ENCODE measurements at regions not wholly inside any gene's neighbourhood (a gene's known extent, or its start where the extent isn't known, plus 50 kb on each side); places are given as distances from the start of the nearest gene placed in this dataset.
"Not testable (repeated sequence)": the region's sequence is repeated elsewhere in the genome, so short reads cannot be mapped to it uniquely, and the experiment has no call there.

DNA sequence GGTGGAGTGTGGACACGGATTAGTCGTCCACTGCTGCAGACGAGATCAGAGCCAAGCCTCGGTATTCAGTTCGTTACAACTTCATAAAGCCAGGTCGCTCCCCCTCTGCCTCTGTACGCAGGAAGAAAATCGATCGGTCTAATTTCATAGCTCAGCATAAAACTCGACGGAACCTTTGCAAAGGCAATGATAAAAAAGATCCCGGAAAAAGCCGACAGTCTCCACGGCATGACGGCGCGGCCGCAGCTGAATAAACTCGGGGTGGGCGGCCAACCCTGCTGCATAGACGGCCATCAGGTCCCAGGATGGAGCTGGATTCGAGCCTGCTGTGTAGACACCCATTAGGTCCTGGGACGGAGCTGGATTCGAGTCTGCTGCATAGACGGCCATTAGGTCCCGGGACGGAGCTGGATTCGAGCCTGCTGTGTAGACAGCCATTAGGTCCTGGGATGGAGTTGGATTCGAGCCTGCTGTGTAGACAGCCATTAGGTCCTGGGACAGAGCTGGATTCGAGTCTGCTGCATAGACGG, 113.8 kb upstream of the PPP2R3B start:
- no peak for DNase-seq (ENCODE audit: low spot score)

GRCh38 chrX:506341-506740, 119.6 kb upstream of the PPP2R3B start:
- no peak for DNase-seq (ENCODE audit: low spot score)

GRCh38 chrX:508163-508562, 121.5 kb upstream of the PPP2R3B start:
- DNase-seq (ENCODE audit: low spot score) = no peak

DNA sequence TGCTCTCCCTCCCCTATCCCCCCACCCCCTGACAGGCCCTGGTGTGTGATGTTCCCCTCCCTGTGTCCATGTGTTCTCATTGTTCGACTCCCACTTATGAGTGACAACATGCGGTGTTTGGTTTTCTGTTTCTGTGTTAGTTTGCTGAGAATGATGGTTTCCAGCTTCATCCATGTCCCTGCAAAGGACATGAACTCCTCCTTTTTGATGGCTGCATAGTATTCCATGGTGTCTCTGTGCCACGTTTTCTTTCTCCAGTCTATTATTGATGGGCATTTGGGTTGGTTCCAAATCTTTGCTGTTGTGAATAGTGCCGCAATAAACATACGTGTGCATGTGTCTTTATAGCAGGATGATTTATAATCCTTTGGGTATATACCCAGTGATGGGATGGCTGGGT, 121.8 kb upstream of the SHOX start:
- not testable (repeated sequence) for DNase-seq (ENCODE audit: low spot score)

DNA sequence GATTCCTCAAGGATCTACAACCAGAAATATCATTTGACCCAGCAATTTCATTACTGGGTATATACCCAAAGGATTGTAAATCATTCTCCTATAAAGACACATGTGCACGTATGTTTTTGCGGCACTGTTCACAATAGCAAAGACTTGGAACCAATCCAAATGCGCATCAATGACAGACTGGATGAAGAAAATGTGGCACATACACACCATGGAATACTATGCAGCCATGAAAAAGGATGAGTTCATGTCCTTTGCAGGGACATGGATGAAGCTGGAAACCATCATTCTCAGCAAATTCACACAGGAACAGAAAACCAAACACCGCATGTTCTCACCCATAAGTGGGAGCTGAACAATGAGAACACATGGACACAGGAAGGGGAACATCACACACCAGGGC, 119.5 kb upstream of the SHOX start:
- DNase-seq (ENCODE audit: low spot score) = not testable (repeated sequence)

- no peak for DNase-seq (ENCODE audit: low spot score)
Measured at GRCh38 chrX:518319-518718, 112.3 kb upstream of the SHOX start.

DNA sequence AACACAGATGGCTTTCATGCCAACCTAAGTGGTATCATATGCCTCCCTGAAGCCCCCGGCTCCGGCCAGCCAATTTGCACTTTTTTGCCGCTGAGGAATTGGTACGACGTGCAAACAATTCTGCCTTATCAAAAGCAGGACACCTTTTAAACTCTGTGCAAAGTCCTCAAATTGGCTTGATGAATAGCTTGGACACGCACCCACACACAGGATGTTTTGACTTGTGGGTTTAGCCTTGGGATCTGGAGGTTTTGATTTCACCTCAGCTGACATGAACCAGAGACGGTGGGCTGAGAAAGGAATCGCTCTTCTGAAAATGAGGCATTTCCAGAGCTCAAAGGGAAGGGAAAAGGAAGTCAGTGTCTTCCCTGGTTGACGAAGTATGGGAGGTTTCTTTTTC, 110.8 kb upstream of the SHOX start:
- no peak for DNase-seq (ENCODE audit: low spot score)

- DNase-seq (ENCODE audit: low spot score) = no peak
Measured at GRCh38 chrX:522456-522855, 108.1 kb upstream of the SHOX start.

DNA sequence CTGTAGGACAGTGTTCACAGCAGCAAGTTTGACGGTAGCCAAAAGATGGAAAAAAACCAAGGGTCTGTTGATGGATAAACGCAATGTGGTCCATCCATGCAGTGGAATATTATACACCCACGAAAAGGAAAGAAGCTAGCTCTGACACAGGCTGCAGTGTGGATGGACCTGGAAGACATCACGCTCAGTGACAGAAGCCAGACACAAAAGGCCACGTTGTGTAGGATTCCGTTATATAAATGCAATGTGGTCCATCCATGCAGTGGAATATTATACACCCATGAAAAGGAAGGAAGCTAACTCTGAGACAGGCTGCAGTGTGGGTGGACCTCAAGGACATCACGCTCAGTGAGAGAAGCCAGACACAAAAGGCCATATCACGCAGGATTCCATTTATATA, 105.5 kb upstream of the SHOX start:
- DNase-seq (ENCODE audit: low spot score) = no peak

- DNase-seq (ENCODE audit: low spot score) = peak; percentile 12
Measured at GRCh38 chrX:526295-527224, 104.0 kb upstream of the SHOX start.

- DNase-seq (ENCODE audit: low spot score) = no peak
Measured at GRCh38 chrX:530726-531610, 99.6 kb upstream of the SHOX start.

DNA sequence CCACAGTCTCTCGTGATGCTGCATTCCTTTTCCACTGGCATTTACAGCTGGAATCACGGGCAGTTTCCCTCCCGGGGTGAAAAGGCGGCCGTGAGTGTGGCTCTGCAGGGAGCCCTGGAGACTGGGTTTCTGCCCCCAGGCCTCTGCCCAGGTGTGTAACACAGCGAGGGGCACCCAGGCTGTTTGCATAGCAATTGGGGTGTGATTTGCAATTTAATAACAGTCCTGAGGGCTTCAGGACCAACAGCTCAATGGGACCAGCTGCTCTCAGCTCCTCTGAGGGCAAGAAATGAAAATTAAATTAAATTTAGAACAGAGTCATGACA, 99.0 kb upstream of the SHOX start:
- no peak for DNase-seq (ENCODE audit: low spot score)

- DNase-seq (ENCODE audit: low spot score) = no peak
Measured at GRCh38 chrX:534804-535203, 95.8 kb upstream of the SHOX start.

GRCh38 chrX:536616-537015, 94.0 kb upstream of the SHOX start:
- DNase-seq (ENCODE audit: low spot score) = no peak

GRCh38 chrX:537151-537550, 93.4 kb upstream of the SHOX start:
- no peak for DNase-seq (ENCODE audit: low spot score)

DNA sequence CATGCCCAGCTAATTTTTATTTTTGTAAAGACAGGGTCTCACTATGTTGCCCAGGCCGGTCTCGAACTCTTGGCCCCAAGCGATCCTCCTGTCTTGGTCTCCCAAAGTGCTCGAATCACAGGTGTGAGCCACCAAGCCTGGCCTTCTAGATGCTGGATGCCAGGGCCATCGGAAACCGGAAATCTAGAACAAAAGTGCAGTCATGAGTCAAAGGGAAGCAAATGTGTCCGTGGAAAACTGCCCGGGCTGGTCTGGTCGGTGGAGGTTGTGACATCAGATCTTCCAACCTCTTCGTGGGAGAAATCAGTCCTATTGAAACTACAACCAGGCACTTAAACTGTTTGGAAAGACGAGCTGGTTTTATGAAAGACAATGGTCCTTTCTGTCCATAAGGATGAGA, 92.3 kb upstream of the SHOX start:
- no peak for DNase-seq (ENCODE audit: low spot score)

DNA sequence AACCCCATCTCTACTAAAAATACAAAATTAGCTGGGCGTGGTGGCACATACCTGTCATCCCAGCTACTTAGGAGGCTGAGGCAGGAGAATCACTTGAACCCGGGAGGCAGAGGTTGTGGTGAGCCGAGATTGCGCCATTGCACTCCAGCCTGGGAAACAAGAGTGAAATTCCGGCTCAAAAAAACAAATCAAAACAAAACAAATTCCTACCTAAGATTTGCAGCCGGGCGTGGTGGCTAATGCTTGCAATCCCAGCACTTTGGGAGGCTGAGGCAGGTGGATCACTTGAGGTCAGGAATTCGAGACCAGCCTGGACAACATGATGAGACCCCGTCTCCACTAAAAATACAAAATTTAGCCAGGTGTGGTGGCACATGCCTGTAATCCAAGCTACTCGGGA, 89.6 kb upstream of the SHOX start:
- DNase-seq (ENCODE audit: low spot score) = not testable (repeated sequence)

GRCh38 chrX:542179-542578, 88.4 kb upstream of the SHOX start:
- DNase-seq (ENCODE audit: low spot score) = no peak

DNA sequence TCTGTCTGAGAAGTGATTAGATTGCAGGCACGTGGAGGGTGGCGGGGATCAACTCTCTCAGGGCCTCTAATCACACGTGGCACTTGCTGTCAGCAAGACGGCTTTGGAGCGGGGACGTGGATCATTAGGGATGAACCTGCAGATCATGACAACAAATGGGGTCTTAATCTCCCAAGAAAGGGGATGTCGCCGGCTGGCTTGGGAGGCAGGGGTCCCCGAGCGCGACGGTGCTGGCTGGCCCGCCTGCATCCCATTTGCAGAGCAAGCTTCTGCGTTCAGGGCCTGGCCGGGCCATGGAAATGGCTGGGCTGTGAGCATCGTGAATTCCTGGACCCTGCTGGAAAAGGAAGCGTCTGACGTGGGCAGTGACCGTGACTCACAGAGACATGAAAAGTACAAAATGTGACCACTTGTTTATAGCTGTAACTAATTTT, 85.1 kb upstream of the SHOX start:
- DNase-seq (ENCODE audit: low spot score) = no peak

DNA sequence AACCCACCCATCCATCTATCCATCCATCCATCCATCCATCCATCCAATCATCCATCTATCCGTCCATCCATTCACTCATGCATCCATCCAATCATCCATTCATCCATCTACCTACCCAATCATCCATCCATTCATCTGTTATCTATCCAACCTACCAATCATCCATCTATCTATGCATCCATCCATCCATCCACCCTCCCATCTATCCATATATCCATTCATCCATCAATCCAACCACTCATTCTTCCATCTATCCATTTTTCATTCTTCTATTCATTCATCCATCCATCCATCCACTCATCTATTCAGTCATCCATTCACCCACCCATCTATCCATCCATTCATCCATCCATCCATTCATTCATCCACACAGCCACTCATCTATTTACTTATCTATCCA, 80.1 kb upstream of the SHOX start:
- DNase-seq (ENCODE audit: low spot score) = no peak

GRCh38 chrX:551306-551705, 79.3 kb upstream of the SHOX start:
- no peak for DNase-seq (ENCODE audit: low spot score)

DNA sequence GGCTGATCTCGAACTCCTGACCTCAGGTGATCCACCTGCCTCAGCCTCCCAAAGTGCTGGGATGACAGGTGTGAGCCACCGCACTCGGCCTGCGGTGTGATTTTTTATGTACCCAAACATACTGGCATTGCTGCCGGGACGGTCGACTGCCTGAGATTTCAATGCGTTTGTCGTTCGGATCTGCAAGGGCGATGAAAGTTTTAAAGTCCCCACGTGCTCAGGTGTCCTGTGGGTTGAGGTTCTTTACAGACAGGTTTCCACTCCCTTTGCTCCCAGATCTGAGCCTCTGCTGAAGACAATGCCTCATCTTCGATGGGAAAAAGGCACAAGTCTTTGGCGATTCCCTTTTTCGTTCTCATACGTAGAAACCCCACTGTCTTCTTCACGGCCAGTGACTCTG, 78.1 kb upstream of the SHOX start:
- no peak for DNase-seq (ENCODE audit: low spot score)

GRCh38 chrX:554271-554670, 76.3 kb upstream of the SHOX start:
- no peak for DNase-seq (ENCODE audit: low spot score)
